Activated CD8-positive, alpha-beta memory T cell treated with anti-CD3 and anti-CD28 coated beads, Interleukin-2, amount 50 U/mL, for 24 hours (primary cell): ENCODE measurements at regions not wholly inside any gene's neighbourhood (a gene's known extent, or its start where the extent isn't known, plus 50 kb on each side); places are given as distances from the start of the nearest gene placed in this dataset.
"Not testable (repeated sequence)": the region's sequence is repeated elsewhere in the genome, so short reads cannot be mapped to it uniquely, and the experiment has no call there.

Experiments used
- DNase-seq: peaks from one replicate; pipeline ENCODE4 v3.0.0-alpha.2; 2020; ENCODE audit errors: extremely low read depth

- not testable (repeated sequence) for DNase-seq
These were observed 87.3 kb upstream of the EEPD1 start for GRCh38 chr7:36065563-36066342.

GRCh38 chr7:36066343-36066664, 86.8 kb upstream of the EEPD1 start:
- DNase-seq: no peak

GRCh38 chr7:36070230-36070629, 82.8 kb upstream of the EEPD1 start:
- no peak for DNase-seq

GRCh38 chr7:36071605-36072004, 81.4 kb upstream of the EEPD1 start:
- DNase-seq: no peak

- DNase-seq: no peak
These were observed 80.4 kb upstream of the EEPD1 start for GRCh38 chr7:36072620-36073019.

- DNase-seq: no peak
These were observed 77.5 kb upstream of the EEPD1 start for GRCh38 chr7:36075561-36075960.

- DNase-seq: no peak
These were observed 77.0 kb upstream of the EEPD1 start for GRCh38 chr7:36076074-36076473.

- no peak for DNase-seq
These were observed 74.2 kb upstream of the EEPD1 start for GRCh38 chr7:36078816-36079360.

GRCh38 chr7:36079446-36080025, 73.5 kb upstream of the EEPD1 start:
- no peak for DNase-seq

GRCh38 chr7:36080843-36081242, 72.2 kb upstream of the EEPD1 start:
- no peak for DNase-seq

- no peak for DNase-seq
These were observed 70.8 kb upstream of the EEPD1 start for GRCh38 chr7:36082216-36082615.

- no peak for DNase-seq
These were observed 70.1 kb upstream of the EEPD1 start for GRCh38 chr7:36082910-36083309.

GRCh38 chr7:36083626-36084380, 69.3 kb upstream of the EEPD1 start:
- DNase-seq: no peak

- DNase-seq: no peak
These were observed 68.5 kb upstream of the EEPD1 start for GRCh38 chr7:36084485-36085091.

- DNase-seq: no peak
These were observed 68.0 kb upstream of the EEPD1 start for GRCh38 chr7:36085096-36085495.

- DNase-seq: no peak
These were observed 66.5 kb upstream of the EEPD1 start for GRCh38 chr7:36086571-36086970.

GRCh38 chr7:36088553-36088952, 64.5 kb upstream of the EEPD1 start:
- DNase-seq: no peak

GRCh38 chr7:36088966-36089365, 64.1 kb upstream of the EEPD1 start:
- DNase-seq: no peak

- no peak for DNase-seq
These were observed 61.8 kb upstream of the EEPD1 start for GRCh38 chr7:36090976-36091873.

GRCh38 chr7:36091874-36092176, 61.2 kb upstream of the EEPD1 start:
- no peak for DNase-seq

GRCh38 chr7:36092221-36092771, 60.8 kb upstream of the EEPD1 start:
- no peak for DNase-seq
